ENCODE measurements at regions not wholly inside any gene's neighbourhood (a gene's known extent, or its start where the extent isn't known, plus 50 kb on each side); places are given as distances from the start of the nearest gene placed in this dataset.

GRCh38 chr6:14584450-14584849 lies 466.9 kb downstream of the CD83 start:
- no peak for TF ChIP-seq CTCF (IDR thresholded peaks at IDR 0.05 in 4 of 5, conservative IDR thresholded peaks at IDR 0.05 in 1 of 5)
- TF ChIP-seq POLR2A (IDR thresholded peaks at IDR 0.05): no peak
